HG03135 (cell line): ENCODE measurements at regions not wholly inside any gene's neighbourhood (a gene's known extent, or its start where the extent isn't known, plus 50 kb on each side); places are given as distances from the start of the nearest gene placed in this dataset.
"Not testable (repeated sequence)": the region's sequence is repeated elsewhere in the genome, so short reads cannot be mapped to it uniquely, and the experiment has no call there.

ENCODE experiments used
- ATAC-seq: cut with Tn5 transposase; IDR thresholded peaks from one replicate; pipeline ENCODE4 v1.9.1; 2021; ENCODE audit warnings: mild to moderate bottlenecking, moderate library complexity; ENCODE audit not compliant: unreplicated experiment

GRCh38 chr15:22665059-22665702 is 121.3 kb upstream of the NIPA1 start:
- not testable (repeated sequence) for ATAC-seq

DNA sequence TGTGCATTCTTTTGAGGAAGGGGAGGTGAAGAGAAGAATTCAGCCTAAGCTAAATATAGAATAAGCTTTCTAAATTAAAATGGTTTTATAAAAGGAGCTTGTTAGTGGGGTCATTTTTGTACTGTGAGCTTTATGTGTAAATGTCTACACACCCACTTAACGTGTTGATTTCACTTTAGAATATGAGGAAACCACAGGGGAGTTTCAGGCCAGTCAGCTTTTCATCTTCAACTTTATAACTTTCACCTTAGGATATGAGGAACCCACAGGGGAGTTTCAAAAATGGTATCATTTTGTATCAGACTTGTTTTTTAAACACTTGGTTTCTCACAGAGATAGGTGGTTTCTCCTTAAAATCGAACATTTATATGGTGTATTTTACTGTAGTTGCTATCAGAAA is 120.7 kb upstream of the NIPA1 start:
- ATAC-seq: not testable (repeated sequence)

DNA sequence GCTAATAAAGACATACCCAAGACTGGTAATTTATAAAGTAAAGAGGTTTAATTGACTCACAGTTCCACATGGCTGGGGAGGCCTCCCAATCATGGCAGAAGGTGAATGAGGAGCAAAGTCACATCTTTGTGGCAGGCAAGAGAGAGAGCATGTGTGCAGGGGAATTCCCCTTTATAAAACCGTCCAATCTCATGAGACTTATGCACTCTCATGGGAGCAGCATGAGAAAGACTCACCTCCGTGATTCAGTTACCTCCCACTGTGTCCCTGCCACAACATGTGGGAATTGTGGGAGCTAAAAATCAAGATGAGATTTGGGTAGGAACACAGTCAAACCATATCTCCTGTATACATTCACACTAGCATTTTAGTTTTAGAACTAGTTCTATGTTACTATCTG is 101.7 kb upstream of the NIPA1 start:
- ATAC-seq: not testable (repeated sequence)

GRCh38 chr15:22699881-22700280 is 86.6 kb upstream of the NIPA1 start:
- ATAC-seq: not testable (repeated sequence)

DNA sequence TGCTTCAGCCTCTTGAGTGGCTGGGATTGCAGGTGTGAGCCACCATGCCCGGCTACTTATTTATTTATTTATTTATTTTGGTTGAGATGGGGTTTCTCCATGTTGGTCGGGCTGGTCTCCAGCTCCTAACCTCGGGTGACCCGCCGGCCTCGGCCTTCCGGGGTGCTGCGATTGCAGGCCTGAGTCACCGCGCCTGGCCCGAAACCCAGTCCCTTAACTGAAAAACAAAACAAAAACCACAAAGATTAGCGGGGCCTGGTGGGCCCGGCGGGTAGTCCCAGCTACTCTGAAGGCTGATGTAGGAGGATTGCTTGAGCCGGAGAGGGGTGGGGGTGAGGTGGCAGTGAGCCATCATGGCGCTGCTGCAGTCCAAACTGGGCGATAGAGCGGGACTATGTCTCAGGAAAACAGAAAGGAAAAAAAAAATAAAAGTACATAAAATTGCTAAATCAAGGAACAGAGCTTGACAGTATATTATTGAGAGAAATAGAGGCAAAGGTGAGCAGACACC is 75.6 kb upstream of the NIPA1 start:
- not testable (repeated sequence) for ATAC-seq

GRCh38 chr15:22713933-22714332 is 72.5 kb upstream of the NIPA1 start:
- not testable (repeated sequence) for ATAC-seq

DNA sequence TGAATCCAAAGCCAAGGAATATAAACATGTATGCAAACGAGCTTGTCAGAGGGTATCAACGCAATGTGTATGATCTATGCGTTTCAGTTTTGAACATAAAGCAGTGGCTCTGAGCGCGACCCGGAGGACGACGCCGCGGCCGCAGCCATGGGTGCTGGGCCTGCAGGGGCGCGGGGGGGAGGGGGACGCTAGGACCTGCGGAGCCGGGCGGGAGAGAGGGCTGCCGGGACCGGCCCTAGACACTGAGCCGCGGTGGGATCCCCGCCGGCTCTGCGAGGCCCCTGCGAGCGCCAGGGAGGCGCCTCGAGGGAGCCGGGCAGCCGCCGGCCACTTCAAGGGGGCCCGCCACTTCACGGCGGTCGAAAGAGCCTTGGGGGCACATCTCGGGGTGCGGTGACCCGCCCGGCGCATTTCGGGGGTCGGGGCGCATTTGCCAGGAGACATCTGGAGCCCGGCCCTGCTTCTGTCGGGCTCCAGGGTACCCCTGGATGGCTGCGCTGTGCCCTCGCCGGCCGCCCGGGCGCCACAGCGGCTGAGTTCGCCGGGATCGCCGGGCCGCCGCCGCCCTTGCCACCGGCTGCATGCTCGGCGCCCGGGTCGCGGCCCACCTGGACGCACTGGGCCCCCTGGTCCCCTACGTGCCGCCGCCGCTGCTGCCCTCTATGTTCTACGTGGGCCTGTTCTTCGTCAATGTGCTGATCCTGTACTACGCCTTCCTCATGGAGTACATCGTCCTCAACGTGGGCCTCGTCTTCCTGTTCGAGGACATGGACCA is 71.9 kb upstream of the NIPA1 start:
- ATAC-seq: not testable (repeated sequence)

GRCh38 chr15:22715133-22715845 is 71.2 kb upstream of the NIPA1 start:
- ATAC-seq: not testable (repeated sequence)

DNA sequence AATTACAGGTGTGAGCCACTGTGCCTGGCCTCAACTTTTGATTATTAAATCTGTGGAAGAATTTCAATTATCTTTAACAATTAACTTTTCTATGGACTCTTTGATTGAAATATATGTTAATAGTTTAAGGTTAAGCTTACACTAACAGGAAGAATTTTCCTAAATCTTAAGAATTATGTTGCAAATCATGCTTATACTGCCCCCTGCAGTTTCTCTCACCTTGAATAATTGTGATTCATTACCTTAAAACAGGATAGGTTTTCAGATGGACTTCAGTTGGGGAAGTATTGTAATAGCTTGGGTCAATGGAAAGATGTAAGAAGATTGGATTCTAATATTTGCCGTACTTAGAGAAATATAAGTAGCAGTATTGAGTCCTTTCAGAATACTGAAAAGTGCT is 66.5 kb upstream of the NIPA1 start:
- not testable (repeated sequence) for ATAC-seq

- ATAC-seq: not testable (repeated sequence)
Measured at GRCh38 chr15:22726104-22726503, 60.3 kb upstream of the NIPA1 start.

- ATAC-seq: not testable (repeated sequence)
Measured at GRCh38 chr15:22735067-22735466, 51.4 kb upstream of the NIPA1 start.

DNA sequence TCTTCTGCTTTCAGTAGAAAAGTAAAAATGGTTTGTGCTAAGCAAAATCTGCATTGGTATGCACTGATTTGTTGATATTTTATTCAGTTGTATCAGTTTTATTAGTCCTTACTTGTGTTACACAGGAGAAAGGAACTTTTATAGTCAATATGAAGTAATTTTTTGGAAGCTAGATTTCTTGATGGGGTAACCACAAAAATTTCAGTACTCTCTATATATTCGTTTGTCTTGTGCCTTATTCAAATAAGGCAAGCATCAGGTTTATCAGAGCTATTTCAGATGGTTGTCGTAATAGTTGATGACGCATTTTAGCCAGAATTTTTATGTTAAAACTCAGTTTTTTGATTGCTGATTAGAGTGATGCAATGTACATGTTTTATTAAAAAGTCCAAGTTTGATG is 50.7 kb upstream of the NIPA1 start:
- ATAC-seq: no peak

- ATAC-seq: not testable (repeated sequence)
Measured at GRCh38 chr15:22736200-22736599, 50.2 kb upstream of the NIPA1 start.
